CD4-positive, alpha-beta T cell (primary cell): ENCODE measurements at regions not wholly inside any gene's neighbourhood (a gene's known extent, or its start where the extent isn't known, plus 50 kb on each side); places are given as distances from the start of the nearest gene placed in this dataset.

Experiments used
- ATAC-seq: fragments of 200-7000 bp; cut with Tn5 transposase; one replicate; pipeline ENCODE4 v1.10.0; 2022; ENCODE audit warnings: mild to moderate bottlenecking; ENCODE audit not compliant: poor library complexity
- CTCF ChIA-PET: fragments of 350-600 bp; sonication (Branson Sonifier 250); formaldehyde crosslinking; loops from one replicate; lab custom pipeline; 2021; ENCODE audit warnings: antibody characterized with exemption, inconsistent platforms; lab: Charles Lee
- POLR2A ChIA-PET: fragments of 350-600 bp; sonication (Branson Sonifier 250); formaldehyde crosslinking; loops from one replicate; lab custom pipeline; 2021; ENCODE audit warnings: antibody characterized with exemption, inconsistent platforms; lab: Charles Lee
- DNase-seq, 14 experiments: peaks; one replicate each; pipeline ENCODE4 v3.0.0-alpha.2; 2013 to 2020; ENCODE audit warnings: mixed read lengths in 2 of 14
- H3K27ac ChIP-seq, 2 donors: one replicate each; pipeline versions ENCODE4 v1.5.1 to v1.7.0; 2013; ENCODE audit warnings: low read length in 2 of 2, low read depth in 1 of 2, mild to moderate bottlenecking in 1 of 2
- H3K27me3 ChIP-seq, 2 experiments: 1 replicate in 1 of 2; 2 replicates in 1 of 2; pipeline versions ENCODE4 v1.6.1 to v1.7.0; 2013; ENCODE audit warnings: low read length in 2 of 2, control low read depth in 1 of 2, mild to moderate bottlenecking in 1 of 2, moderate library complexity in 1 of 2; ENCODE audit not compliant: insufficient read depth in 2 of 2, control insufficient read depth in 1 of 2
- H3K36me3 ChIP-seq: one replicate; pipeline ENCODE4 v1.6.1; 2013; ENCODE audit warnings: low read length, control low read depth; ENCODE audit not compliant: insufficient read depth
- H3K4me1 ChIP-seq: one replicate; pipeline ENCODE4 v1.6.1; 2013; ENCODE audit warnings: low read length, control low read depth; ENCODE audit not compliant: insufficient read depth
- H3K4me3 ChIP-seq: one replicate; pipeline ENCODE4 v1.5.1; 2013; ENCODE audit warnings: mild to moderate bottlenecking, low read length, moderate library complexity
- H3K9me3 ChIP-seq, 2 experiments: 1 replicate in 1 of 2; 2 replicates in 1 of 2; pipeline versions ENCODE4 v1.6.1 to v1.7.0; 2013; ENCODE audit warnings: low read length in 2 of 2, mild to moderate bottlenecking in 2 of 2, control low read depth in 1 of 2, moderate library complexity in 1 of 2; ENCODE audit not compliant: control insufficient read depth in 1 of 2, insufficient read depth in 1 of 2
- H3K27ac Mint-ChIP-seq: one replicate; pipeline ENCODE4 v1.8.0; 2020; ENCODE audit warnings: mixed read lengths
- H3K27me3 Mint-ChIP-seq: one replicate; pipeline ENCODE4 v1.8.0; 2021; ENCODE audit warnings: mixed read lengths
- H3K36me3 Mint-ChIP-seq: one replicate; pipeline ENCODE4 v1.8.0; 2021; ENCODE audit warnings: low read depth, mixed read lengths
- H3K4me1 Mint-ChIP-seq: one replicate; pipeline ENCODE4 v1.8.0; 2021; ENCODE audit warnings: low read depth, mixed read lengths
- H3K4me3 Mint-ChIP-seq: one replicate; pipeline ENCODE4 v1.8.0; 2020; ENCODE audit warnings: mild to moderate bottlenecking, mixed read lengths
- H3K9me3 Mint-ChIP-seq: one replicate; pipeline ENCODE4 v1.8.0; 2020; ENCODE audit warnings: mixed read lengths
- CTCF ChIP-seq: fragments of 200-600 bp; IDR thresholded peaks from one replicate; pipeline ENCODE4 v1.8.0; 2022; ENCODE audit warnings: antibody characterized with exemption, mild to moderate bottlenecking
- intact Hi-C, 2 experiments: fragments of 100-400 bp; cut with DNase I in 1 of 2; cut with micrococcal nuclease in 1 of 2; formaldehyde crosslinking; loops; one replicate each; pipeline versions ENCODE4 v1.15.1 to v1.9.0; 2023 to 2025; cut with DNase I, micrococcal nuclease

- H3K4me3 ChIP-seq, result no peak overlapping the region
- ATAC-seq (no peak), DNase-seq (no peak)
- H3K27me3 Mint-ChIP-seq, result peaks cover 10% of the 10 kb centered on the region
- H3K9me3 Mint-ChIP-seq, result no peaks in the 10 kb centered on the region
- no peak for TF ChIP-seq CTCF
- CTCF ChIA-PET, result no interaction called here
- POLR2A ChIA-PET, result no interaction called here
- no peak overlapping the region for H3K27ac Mint-ChIP-seq
- no peaks in the 10 kb centered on the region for H3K36me3 ChIP-seq
- H3K36me3 Mint-ChIP-seq, result no peaks in the 10 kb centered on the region
- H3K4me1 Mint-ChIP-seq, result no peaks in the 10 kb centered on the region
- no peaks in the 10 kb centered on the region for H3K27me3 ChIP-seq
- no peak overlapping the region for H3K4me3 Mint-ChIP-seq
- H3K4me1 ChIP-seq, result no peaks in the 10 kb centered on the region
- H3K27ac ChIP-seq, result no peak overlapping the region
- H3K9me3 ChIP-seq, result no peaks in the 10 kb centered on the region
- intact Hi-C loops, result no loop called here
Measured at GRCh38 chr4:149884046-149884445, 68.4 kb upstream of the IQCM start.

- H3K27me3 Mint-ChIP-seq, result peaks cover 5% of the 10 kb centered on the region
- ChIA-PET POLR2A (no interaction called here), CTCF (no interaction called here)
- ATAC-seq, result no peak
- intact Hi-C loops, result no loop called here
- H3K4me1 Mint-ChIP-seq, result no peaks in the 10 kb centered on the region
- H3K9me3 Mint-ChIP-seq, result no peaks in the 10 kb centered on the region
- H3K9me3 ChIP-seq, result no peaks in the 10 kb centered on the region
- H3K4me3 Mint-ChIP-seq, result no peak overlapping the region
- H3K4me1 ChIP-seq, result no peaks in the 10 kb centered on the region
- no peak overlapping the region for H3K4me3 ChIP-seq
- no peaks in the 10 kb centered on the region for H3K36me3 Mint-ChIP-seq
- DNase-seq, result no peak
- no peaks in the 10 kb centered on the region for H3K36me3 ChIP-seq
- H3K27me3 ChIP-seq, result no peaks in the 10 kb centered on the region
- no peak overlapping the region for H3K27ac Mint-ChIP-seq
- H3K27ac ChIP-seq, result no peak overlapping the region
- TF ChIP-seq CTCF, result no peak
Measured at GRCh38 chr4:149884529-149885181, 69.0 kb upstream of the IQCM start.

- POLR2A ChIA-PET, result no interaction called here
Measured at GRCh38 chr4:149885896-149886295, 70.3 kb upstream of the IQCM start.

More at GRCh38 chr4:149885896-149886295, 70.3 kb upstream of the IQCM start:
- Mint-ChIP-seq H3K36me3 (no peaks in the 10 kb centered on the region), H3K4me1 (no peaks in the 10 kb centered on the region), H3K4me3 (no peak overlapping the region), H3K27ac (no peak overlapping the region), H3K9me3 (no peaks in the 10 kb centered on the region), H3K27me3 (no peaks in the 10 kb centered on the region)
- intact Hi-C loops, result no loop called here
- no peak for TF ChIP-seq CTCF
- H3K9me3 ChIP-seq, result no peaks in the 10 kb centered on the region
- H3K27ac ChIP-seq, result no peak overlapping the region
- CTCF ChIA-PET, result no interaction called here
- H3K36me3 ChIP-seq, result no peaks in the 10 kb centered on the region
- H3K27me3 ChIP-seq, result no peaks in the 10 kb centered on the region
- no peak overlapping the region for H3K4me3 ChIP-seq
- DNase-seq (no peak), ATAC-seq (no peak)
- H3K4me1 ChIP-seq, result no peaks in the 10 kb centered on the region
